K562 (cell line): ENCODE measurements at regions not wholly inside any gene's neighbourhood (a gene's known extent, or its start where the extent isn't known, plus 50 kb on each side); places are given as distances from the start of the nearest gene placed in this dataset.

ENCODE experiments used
- C11orf30 ChIP-seq: fragments of 450-650 bp; IDR thresholded peaks from 2 replicates; pipeline ENCODE4 v1.6.1; 2016; ENCODE audit warnings: low read depth, mild to moderate bottlenecking
- CBFA2T3 ChIP-seq: fragments of 450-650 bp; IDR thresholded peaks from 2 replicates; pipeline ENCODE4 v1.6.1; 2017
- CTBP1 ChIP-seq: fragments of 450-650 bp; IDR thresholded peaks from 2 replicates; pipeline ENCODE4 v1.6.1; 2016; ENCODE audit warnings: borderline replicate concordance
- HNRNPH1 ChIP-seq: fragments of 200-400 bp; formaldehyde crosslinking; optimal IDR thresholded peaks from 2 replicates; pipeline ENCODE3; 2017; ENCODE audit warnings: low read depth, mild to moderate bottlenecking, low read length, moderate library complexity
- NFIC ChIP-seq: fragments of 450-650 bp; IDR thresholded peaks from 2 replicates; pipeline ENCODE4 v1.6.1; 2017; ENCODE audit warnings: mild to moderate bottlenecking, inconsistent platforms
- NRF1 ChIP-seq, 2 experiments: fragments of 450-650 bp; IDR thresholded peaks in 1 of 2; conservative IDR thresholded peaks in 1 of 2; 2 replicates each; pipeline ENCODE4 v1.6.1; 2014; ENCODE audit warnings: mild to moderate bottlenecking in 2 of 2
- RBM22 ChIP-seq: fragments of 200-400 bp; formaldehyde crosslinking; IDR thresholded peaks from 2 replicates; pipeline ENCODE4 v1.6.1; 2018; ENCODE audit warnings: low read length, low read depth; ENCODE audit not compliant: poor library complexity, severe bottlenecking
- TF ChIP-seq, protein P1 (sequence below): fragments of 250-450 bp; sonication (Bioruptor Pico); IDR thresholded peaks from 2 replicates; pipeline ENCODE4 v1.9.0; 2021; ENCODE audit warnings: mild to moderate bottlenecking, inconsistent platforms
- TF ChIP-seq, protein P2 (sequence below): sonication (generic); formaldehyde crosslinking; IDR thresholded peaks from 2 replicates; pipeline ENCODE4 v1.8.0; 2022; ENCODE audit warnings: mild to moderate bottlenecking, missing genetic modification reagents, borderline replicate concordance
- TF ChIP-seq, protein P3 (sequence below): fragments of 200-800 bp; sonication (Bioruptor generic); IDR thresholded peaks from 2 replicates; pipeline ENCODE4 v1.6.1; 2017; ENCODE audit warnings: missing genetic modification characterization, missing compliant biosample characterization

DNA sequence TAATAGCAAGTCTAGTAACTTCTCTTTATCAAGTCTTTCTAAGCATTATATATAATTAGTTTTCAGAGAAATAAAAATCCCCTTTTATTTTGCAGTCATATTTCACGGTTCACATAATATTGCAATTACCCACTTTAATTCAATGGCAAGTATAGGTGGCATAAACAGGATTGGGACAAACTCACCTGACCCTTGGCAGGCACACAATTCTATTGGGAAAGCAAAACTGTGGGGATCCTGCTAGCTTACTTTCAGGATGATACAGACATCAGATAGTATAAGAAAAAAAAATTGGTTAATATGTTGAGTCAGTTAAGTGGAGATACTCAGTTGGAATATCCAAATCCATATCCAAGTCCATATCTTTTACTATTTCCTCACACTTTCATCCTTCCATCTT, 294.8 kb downstream of the SNX13 start (continued):
- TF ChIP-seq, protein P1, sequence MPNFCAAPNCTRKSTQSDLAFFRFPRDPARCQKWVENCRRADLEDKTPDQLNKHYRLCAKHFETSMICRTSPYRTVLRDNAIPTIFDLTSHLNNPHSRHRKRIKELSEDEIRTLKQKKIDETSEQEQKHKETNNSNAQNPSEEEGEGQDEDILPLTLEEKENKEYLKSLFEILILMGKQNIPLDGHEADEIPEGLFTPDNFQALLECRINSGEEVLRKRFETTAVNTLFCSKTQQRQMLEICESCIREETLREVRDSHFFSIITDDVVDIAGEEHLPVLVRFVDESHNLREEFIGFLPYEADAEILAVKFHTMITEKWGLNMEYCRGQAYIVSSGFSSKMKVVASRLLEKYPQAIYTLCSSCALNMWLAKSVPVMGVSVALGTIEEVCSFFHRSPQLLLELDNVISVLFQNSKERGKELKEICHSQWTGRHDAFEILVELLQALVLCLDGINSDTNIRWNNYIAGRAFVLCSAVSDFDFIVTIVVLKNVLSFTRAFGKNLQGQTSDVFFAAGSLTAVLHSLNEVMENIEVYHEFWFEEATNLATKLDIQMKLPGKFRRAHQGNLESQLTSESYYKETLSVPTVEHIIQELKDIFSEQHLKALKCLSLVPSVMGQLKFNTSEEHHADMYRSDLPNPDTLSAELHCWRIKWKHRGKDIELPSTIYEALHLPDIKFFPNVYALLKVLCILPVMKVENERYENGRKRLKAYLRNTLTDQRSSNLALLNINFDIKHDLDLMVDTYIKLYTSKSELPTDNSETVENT (CRISPR knock-in tag): no peak
- no peak for TF ChIP-seq C11orf30
- TF ChIP-seq NFIC: no peak
- TF ChIP-seq, protein P2, sequence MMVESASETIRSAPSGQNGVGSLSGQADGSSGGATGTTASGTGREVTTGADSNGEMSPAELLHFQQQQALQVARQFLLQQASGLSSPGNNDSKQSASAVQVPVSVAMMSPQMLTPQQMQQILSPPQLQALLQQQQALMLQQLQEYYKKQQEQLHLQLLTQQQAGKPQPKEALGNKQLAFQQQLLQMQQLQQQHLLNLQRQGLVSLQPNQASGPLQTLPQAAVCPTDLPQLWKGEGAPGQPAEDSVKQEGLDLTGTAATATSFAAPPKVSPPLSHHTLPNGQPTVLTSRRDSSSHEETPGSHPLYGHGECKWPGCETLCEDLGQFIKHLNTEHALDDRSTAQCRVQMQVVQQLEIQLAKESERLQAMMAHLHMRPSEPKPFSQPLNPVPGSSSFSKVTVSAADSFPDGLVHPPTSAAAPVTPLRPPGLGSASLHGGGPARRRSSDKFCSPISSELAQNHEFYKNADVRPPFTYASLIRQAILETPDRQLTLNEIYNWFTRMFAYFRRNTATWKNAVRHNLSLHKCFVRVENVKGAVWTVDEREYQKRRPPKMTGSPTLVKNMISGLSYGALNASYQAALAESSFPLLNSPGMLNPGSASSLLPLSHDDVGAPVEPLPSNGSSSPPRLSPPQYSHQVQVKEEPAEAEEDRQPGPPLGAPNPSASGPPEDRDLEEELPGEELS: no peak
- no peak for TF ChIP-seq NRF1 (conservative IDR thresholded peaks at IDR 0.05 in 1 of 2, IDR thresholded peaks at IDR 0.05 in 1 of 2)
- TF ChIP-seq CBFA2T3: no peak
- TF ChIP-seq, protein P3, sequence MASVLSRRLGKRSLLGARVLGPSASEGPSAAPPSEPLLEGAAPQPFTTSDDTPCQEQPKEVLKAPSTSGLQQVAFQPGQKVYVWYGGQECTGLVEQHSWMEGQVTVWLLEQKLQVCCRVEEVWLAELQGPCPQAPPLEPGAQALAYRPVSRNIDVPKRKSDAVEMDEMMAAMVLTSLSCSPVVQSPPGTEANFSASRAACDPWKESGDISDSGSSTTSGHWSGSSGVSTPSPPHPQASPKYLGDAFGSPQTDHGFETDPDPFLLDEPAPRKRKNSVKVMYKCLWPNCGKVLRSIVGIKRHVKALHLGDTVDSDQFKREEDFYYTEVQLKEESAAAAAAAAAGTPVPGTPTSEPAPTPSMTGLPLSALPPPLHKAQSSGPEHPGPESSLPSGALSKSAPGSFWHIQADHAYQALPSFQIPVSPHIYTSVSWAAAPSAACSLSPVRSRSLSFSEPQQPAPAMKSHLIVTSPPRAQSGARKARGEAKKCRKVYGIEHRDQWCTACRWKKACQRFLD (CRISPR knock-in tag): no peak
- no peak for TF ChIP-seq HNRNPH1
- no peak for TF ChIP-seq CTBP1
- TF ChIP-seq RBM22: no peak
